ENCODE measurements at regions not wholly inside any gene's neighbourhood (a gene's known extent, or its start where the extent isn't known, plus 50 kb on each side); places are given as distances from the start of the nearest gene placed in this dataset.

DNA sequence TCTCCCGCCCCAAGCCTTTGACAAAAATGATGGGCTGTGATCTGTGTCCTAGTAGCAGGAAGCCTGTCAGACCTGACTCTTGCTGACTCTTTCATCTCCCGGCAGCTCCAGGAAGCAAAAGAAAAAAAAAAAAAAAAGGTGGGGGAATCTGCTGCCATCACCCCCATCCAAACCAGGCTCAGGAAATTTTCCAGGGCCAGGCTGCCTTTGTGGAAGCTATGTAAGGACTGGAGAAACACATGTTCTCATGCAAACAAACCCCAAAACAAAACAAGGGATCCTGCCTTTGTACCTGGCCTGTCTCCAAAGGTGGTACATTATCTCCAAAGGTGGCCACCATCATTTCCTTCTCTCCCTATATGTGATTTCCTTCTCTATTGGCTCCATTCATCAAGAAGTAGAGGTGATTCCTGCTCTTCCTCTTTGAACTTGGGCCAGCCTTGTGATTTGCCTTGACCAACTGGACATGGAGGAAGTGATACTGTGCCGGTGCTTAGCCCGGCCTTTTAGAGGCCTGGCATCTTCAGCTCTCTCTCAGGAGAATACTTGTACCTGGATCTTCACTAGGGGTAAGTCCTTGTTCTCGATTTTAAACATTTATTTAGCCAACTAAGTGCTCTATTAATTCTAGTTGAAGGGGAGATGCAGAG is 192.2 kb upstream of the SVIL start:
- TF ChIP-seq NRF1 (IDR thresholded peaks at IDR 0.05; ENCODE audit: low read depth, low read length) (no peak), POLR2AphosphoS5 (IDR thresholded peaks at IDR 0.05; ENCODE audit: low read depth, low read length) (no peak)
- TF ChIP-seq, protein P1, sequence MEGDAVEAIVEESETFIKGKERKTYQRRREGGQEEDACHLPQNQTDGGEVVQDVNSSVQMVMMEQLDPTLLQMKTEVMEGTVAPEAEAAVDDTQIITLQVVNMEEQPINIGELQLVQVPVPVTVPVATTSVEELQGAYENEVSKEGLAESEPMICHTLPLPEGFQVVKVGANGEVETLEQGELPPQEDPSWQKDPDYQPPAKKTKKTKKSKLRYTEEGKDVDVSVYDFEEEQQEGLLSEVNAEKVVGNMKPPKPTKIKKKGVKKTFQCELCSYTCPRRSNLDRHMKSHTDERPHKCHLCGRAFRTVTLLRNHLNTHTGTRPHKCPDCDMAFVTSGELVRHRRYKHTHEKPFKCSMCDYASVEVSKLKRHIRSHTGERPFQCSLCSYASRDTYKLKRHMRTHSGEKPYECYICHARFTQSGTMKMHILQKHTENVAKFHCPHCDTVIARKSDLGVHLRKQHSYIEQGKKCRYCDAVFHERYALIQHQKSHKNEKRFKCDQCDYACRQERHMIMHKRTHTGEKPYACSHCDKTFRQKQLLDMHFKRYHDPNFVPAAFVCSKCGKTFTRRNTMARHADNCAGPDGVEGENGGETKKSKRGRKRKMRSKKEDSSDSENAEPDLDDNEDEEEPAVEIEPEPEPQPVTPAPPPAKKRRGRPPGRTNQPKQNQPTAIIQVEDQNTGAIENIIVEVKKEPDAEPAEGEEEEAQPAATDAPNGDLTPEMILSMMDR (IDR thresholded peaks at IDR 0.05): no peak
- TF ChIP-seq, protein P2, sequence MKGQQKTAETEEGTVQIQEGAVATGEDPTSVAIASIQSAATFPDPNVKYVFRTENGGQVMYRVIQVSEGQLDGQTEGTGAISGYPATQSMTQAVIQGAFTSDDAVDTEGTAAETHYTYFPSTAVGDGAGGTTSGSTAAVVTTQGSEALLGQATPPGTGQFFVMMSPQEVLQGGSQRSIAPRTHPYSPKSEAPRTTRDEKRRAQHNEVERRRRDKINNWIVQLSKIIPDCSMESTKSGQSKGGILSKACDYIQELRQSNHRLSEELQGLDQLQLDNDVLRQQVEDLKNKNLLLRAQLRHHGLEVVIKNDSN (IDR thresholded peaks at IDR 0.05; ENCODE audit: borderline replicate concordance, low read depth): no peak

Data from SK-N-SH (cell line).